ENCODE measurements at regions not wholly inside any gene's neighbourhood (a gene's known extent, or its start where the extent isn't known, plus 50 kb on each side); places are given as distances from the start of the nearest gene placed in this dataset.

- no peak overlapping the region for H3K4me3 ChIP-seq (ENCODE audit: low read length)
- TF ChIP-seq CTCF (IDR thresholded peaks at IDR 0.05; ENCODE audit: insufficient read depth, low read depth, low read length, missing control alignments), result no peak
Observed at GRCh38 chr10:20726381-20726780, 170.7 kb downstream of the NEBL start.

GRCh38 chr10:20714979-20715378, 182.1 kb downstream of the NEBL start:
- H3K4me3 ChIP-seq (ENCODE audit: low read length), result no peak overlapping the region
- no peak for TF ChIP-seq CTCF (IDR thresholded peaks at IDR 0.05; ENCODE audit: insufficient read depth, low read depth, low read length, missing control alignments)
- DNase-seq (ENCODE audit: low read depth), result no peak

More at GRCh38 chr10:20726381-20726780, 170.7 kb downstream of the NEBL start:
- no peak for DNase-seq (ENCODE audit: low read depth)

GRCh38 chr10:20714518-20714917, 182.6 kb downstream of the NEBL start:
- DNase-seq (ENCODE audit: low read depth), result no peak
- H3K4me3 ChIP-seq (ENCODE audit: low read length), result no peak overlapping the region
- TF ChIP-seq CTCF (IDR thresholded peaks at IDR 0.05; ENCODE audit: insufficient read depth, low read depth, low read length, missing control alignments), result no peak

GRCh38 chr10:20713420-20713819, 183.7 kb downstream of the NEBL start:
- TF ChIP-seq CTCF (IDR thresholded peaks at IDR 0.05; ENCODE audit: insufficient read depth, low read depth, low read length, missing control alignments), result no peak
- no peak for DNase-seq (ENCODE audit: low read depth)
- no peak overlapping the region for H3K4me3 ChIP-seq (ENCODE audit: low read length)

- DNase-seq (ENCODE audit: low read depth), result no peak
- no peak for TF ChIP-seq CTCF (IDR thresholded peaks at IDR 0.05; ENCODE audit: insufficient read depth, low read depth, low read length, missing control alignments)
- no peak overlapping the region for H3K4me3 ChIP-seq (ENCODE audit: low read length)
Observed at GRCh38 chr10:20712774-20713173, 184.3 kb downstream of the NEBL start.

- no peak for DNase-seq (ENCODE audit: low read depth)
Observed at GRCh38 chr10:20709708-20710107, 187.4 kb downstream of the NEBL start.

More at GRCh38 chr10:20709708-20710107, 187.4 kb downstream of the NEBL start:
- no peak overlapping the region for H3K4me3 ChIP-seq (ENCODE audit: low read length)
- TF ChIP-seq CTCF (IDR thresholded peaks at IDR 0.05; ENCODE audit: insufficient read depth, low read depth, low read length, missing control alignments), result no peak

Measured in epithelial cell of esophagus (primary cell).